Heart left ventricle (tissue), 16 donors: ENCODE measurements at regions not wholly inside any gene's neighbourhood (a gene's known extent, or its start where the extent isn't known, plus 50 kb on each side); places are given as distances from the start of the nearest gene placed in this dataset.

Experiments used
- ATAC-seq, 4 donors: fragments of 200-7000 bp; cut with Tn5 transposase; one replicate each; pipeline ENCODE4 v1.9.1; 2020 to 2022; ENCODE audit warnings: moderate library complexity in 4 of 4, mild to moderate bottlenecking in 3 of 4, moderate number of reproducible peaks in 1 of 4
- DNase-seq, 5 donors: peaks; one replicate each; pipeline ENCODE4 v3.0.0-alpha.2; 2020
- H3K27ac ChIP-seq, 12 donors: fragments of 200-600 bp; sonication (generic) in 4 of 12; one replicate each; pipeline versions ENCODE4 v1.5.0 to v1.8.0; 2016 to 2022; ENCODE audit warnings: mild to moderate bottlenecking in 2 of 12
- H3K27me3 ChIP-seq, 9 donors: fragments of 200-600 bp; sonication (generic) in 2 of 9; one replicate each; pipeline versions ENCODE4 v1.5.1 to v1.8.0; 2016 to 2022; ENCODE audit warnings: mild to moderate bottlenecking in 3 of 9
- H3K36me3 ChIP-seq, 9 donors: fragments of 200-600 bp; sonication (generic) in 2 of 9; one replicate each; pipeline versions ENCODE4 v1.5.0 to v1.8.0; 2018 to 2022; ENCODE audit warnings: mild to moderate bottlenecking in 2 of 9
- H3K4me1 ChIP-seq, 12 donors: fragments of 200-600 bp; sonication (generic) in 4 of 12; one replicate each; pipeline versions ENCODE4 v1.5.0 to v1.8.0; 2016 to 2022; ENCODE audit warnings: mild to moderate bottlenecking in 3 of 12
- H3K4me3 ChIP-seq, 12 donors: fragments of 200-600 bp; sonication (generic) in 4 of 12; one replicate each; pipeline versions ENCODE4 v1.5.0 to v1.8.0; 2017 to 2022; ENCODE audit warnings: mild to moderate bottlenecking in 9 of 12, moderate library complexity in 4 of 12
- H3K9me3 ChIP-seq, 12 donors: fragments of 200-600 bp; sonication (generic) in 4 of 12; one replicate each; pipeline versions ENCODE4 v1.5.0 to v1.8.0; 2016 to 2022; ENCODE audit warnings: mild to moderate bottlenecking in 1 of 12
- CTCF ChIP-seq, 12 donors: fragments of 200-600 bp; sonication (generic) in 4 of 12; IDR thresholded peaks; one replicate each; pipeline versions ENCODE4 v1.5.0 to v1.8.0; 2018 to 2022; ENCODE audit warnings: antibody characterized with exemption in 12 of 12, mild to moderate bottlenecking in 5 of 12
- POLR2A ChIP-seq, 2 donors: fragments of 450-650 bp; IDR thresholded peaks; one replicate each; pipeline ENCODE4 v1.6.1; 2017; ENCODE audit warnings: antibody characterized with exemption in 2 of 2, mild to moderate bottlenecking in 2 of 2, moderate library complexity in 2 of 2
- WGBS, 4 donors: extraction: QIAGEN DNeasy Blood & Tissue Kit in 2 of 4; methylation state at CpG; one replicate each; pipeline versions ENCODE4 v1.1.5 to v1.1.7; 2013 to 2018; 5-methylcytosine and 5-hydroxymethylcytosine counted together
- intact Hi-C, 10 donors: fragments of 100-400 bp; cut with DNase I; formaldehyde crosslinking; loops; one replicate each; pipeline versions ENCODE4 v1.11.1 to v1.14.2; 2022
- donor health status: ischemic (EF 13 %, LVEDD 7.1; RV severe dilation, severe dysfunction).
- donor health status: healthy with polysubstance abuse.
- donor health status: DM: no; HTN: yes; CAD: no.
- donor health status: DM: no; HTN: no; CAD: no.
- donor health status: ischemic (EF 25% LVEDD 6.9; RV normal size, moderate dysfunction).
- donor health status: ischemic (EF 25% LVEDD 5.7; RV mildly dilated, moderate dysfunction).
- donor health status: healthy.
- donor health status: DM: yes; HTN: yes; CAD: no.
- donor health status: ischemic (EF 35%, LVEDD 5.7; RV mildly dilated, moderate dysfunction).
- donor health status: nonischemic (EF 11% LVEDD 7.7; RV severe dilation, severe dysfunction).
- donor health status: DM: yes; HTN: yes; CAD: no.
- donor health status: PGD.
- donor health status: ischemic (EF 29% LVEDD 5.4; RV normal size, mild dysfunction).
- donor health status: nonischemic (EF 23%, LVEDD 6.1; RV moderate dilation, normal function).

- Histone ChIP-seq H3K27ac (no peak overlapping the region), H3K4me3 (no peak overlapping the region), H3K9me3 (peaks cover 0 to 20% (median 14%) of the 10 kb centered on the region in 12 donors), H3K4me1 (peaks cover 0 to 21% (median 2%) of the 10 kb centered on the region in 12 donors), H3K27me3 (no peaks in the 10 kb centered on the region), H3K36me3 (no peaks in the 10 kb centered on the region)
- WGBS, 4 donors: 93 to 97% (median 94%) methylated on average over 2 of the region's 2 CpGs
- ATAC-seq (no peak), DNase-seq (no peak)
- intact Hi-C loops: no loop called here
- no peak for TF ChIP-seq CTCF (IDR thresholded peaks at IDR 0.05)
- no peak for TF ChIP-seq POLR2A (IDR thresholded peaks at IDR 0.05)
These were observed 188.5 kb downstream of the SPRY1 start for GRCh38 chr4:123585111-123585510.

- 66 to 73% (median 70%) methylated on average over 8 of the region's 8 CpGs for WGBS, 4 donors
- no peaks in the 10 kb centered on the region for H3K36me3 ChIP-seq
- H3K4me1 ChIP-seq: peaks cover 0 to 21% (median 2%) of the 10 kb centered on the region in 12 donors
- H3K27me3 ChIP-seq: no peaks in the 10 kb centered on the region
- no peak overlapping the region for H3K4me3 ChIP-seq
- peak overlapping the region in 11 of 12 donors; percentile 25 to 86 (median 63) for H3K27ac ChIP-seq
- H3K9me3 ChIP-seq: no peaks in the 10 kb centered on the region
- ATAC-seq (peak in 3 of 4 donors; percentile 78 to 80 (median 79)), DNase-seq (peak in 2 of 5 donors; percentile 32 to 47)
- TF ChIP-seq CTCF (IDR thresholded peaks at IDR 0.05) (no peak), POLR2A (IDR thresholded peaks at IDR 0.05) (no peak)
- intact Hi-C loops: no loop called here
These were observed 191.4 kb downstream of the SPRY1 start for GRCh38 chr4:123587983-123588494.

- no peaks in the 10 kb centered on the region for H3K36me3 ChIP-seq
- no peak overlapping the region for H3K4me3 ChIP-seq
- intact Hi-C loops: no loop called here
- no peaks in the 10 kb centered on the region for H3K9me3 ChIP-seq
- ATAC-seq: peak; percentile 84 to 94 (median 90)
- no peaks in the 10 kb centered on the region for H3K27me3 ChIP-seq
- peak overlapping the region in 11 of 12 donors; percentile 25 to 86 (median 63) for H3K27ac ChIP-seq
- 59 to 72% (median 65%) methylated on average over 8 of the region's 8 CpGs for WGBS, 4 donors
- H3K4me1 ChIP-seq: peaks cover 0 to 21% (median 2%) of the 10 kb centered on the region in 12 donors
- TF ChIP-seq POLR2A (IDR thresholded peaks at IDR 0.05) (no peak), CTCF (IDR thresholded peaks at IDR 0.05) (no peak)
- DNase-seq: peak in 4 of 5 donors; percentile 27 to 45 (median 30)
These were observed 192.1 kb downstream of the SPRY1 start for GRCh38 chr4:123588631-123589241.

- DNase-seq (no peak), ATAC-seq (no peak)
- Histone ChIP-seq H3K27ac (peak overlapping the region in 9 of 12 donors; percentile 25 to 86 (median 69)), H3K27me3 (no peaks in the 10 kb centered on the region), H3K36me3 (no peaks in the 10 kb centered on the region), H3K9me3 (no peaks in the 10 kb centered on the region), H3K4me3 (no peak overlapping the region), H3K4me1 (peaks cover 0 to 21% (median 2%) of the 10 kb centered on the region in 12 donors)
- TF ChIP-seq POLR2A (IDR thresholded peaks at IDR 0.05) (no peak), CTCF (IDR thresholded peaks at IDR 0.05) (no peak)
- intact Hi-C loops: no loop called here
- 86 to 90% (median 87%) methylated on average over 3 of the region's 3 CpGs for WGBS, 4 donors
These were observed 192.7 kb downstream of the SPRY1 start for GRCh38 chr4:123589301-123589700.
